CD4-positive, alpha-beta T cell treated with Interleukin-17A for 4 hours (primary cell): ENCODE measurements at regions not wholly inside any gene's neighbourhood (a gene's known extent, or its start where the extent isn't known, plus 50 kb on each side); places are given as distances from the start of the nearest gene placed in this dataset.
"Not testable (repeated sequence)": the region's sequence is repeated elsewhere in the genome, so short reads cannot be mapped to it uniquely, and the experiment has no call there.

ENCODE experiments used
- DNase-seq: peaks from one replicate; pipeline ENCODE4 v3.0.0-alpha.2; 2020; ENCODE audit warnings: mixed read lengths

DNA sequence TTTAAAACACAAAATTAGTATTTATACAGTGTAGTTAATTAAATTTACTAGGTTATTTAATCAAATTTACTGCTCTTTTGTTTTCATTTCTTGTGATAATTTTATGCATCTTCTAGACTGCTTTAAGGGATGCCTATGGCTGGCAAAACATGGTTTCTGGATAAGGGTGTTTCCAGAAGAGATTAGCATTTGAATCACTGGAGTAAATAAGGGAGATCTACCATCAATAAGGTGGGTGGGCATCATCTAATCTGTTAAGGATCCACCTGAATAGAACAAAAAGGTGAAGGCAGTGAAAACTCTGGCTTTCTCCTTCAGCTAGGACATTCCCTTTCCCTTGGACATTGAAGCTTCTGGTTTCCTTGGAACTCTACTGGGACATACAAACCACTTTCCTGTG is 146.2 kb upstream of the LAMA2 start:
- DNase-seq = no peak

DNA sequence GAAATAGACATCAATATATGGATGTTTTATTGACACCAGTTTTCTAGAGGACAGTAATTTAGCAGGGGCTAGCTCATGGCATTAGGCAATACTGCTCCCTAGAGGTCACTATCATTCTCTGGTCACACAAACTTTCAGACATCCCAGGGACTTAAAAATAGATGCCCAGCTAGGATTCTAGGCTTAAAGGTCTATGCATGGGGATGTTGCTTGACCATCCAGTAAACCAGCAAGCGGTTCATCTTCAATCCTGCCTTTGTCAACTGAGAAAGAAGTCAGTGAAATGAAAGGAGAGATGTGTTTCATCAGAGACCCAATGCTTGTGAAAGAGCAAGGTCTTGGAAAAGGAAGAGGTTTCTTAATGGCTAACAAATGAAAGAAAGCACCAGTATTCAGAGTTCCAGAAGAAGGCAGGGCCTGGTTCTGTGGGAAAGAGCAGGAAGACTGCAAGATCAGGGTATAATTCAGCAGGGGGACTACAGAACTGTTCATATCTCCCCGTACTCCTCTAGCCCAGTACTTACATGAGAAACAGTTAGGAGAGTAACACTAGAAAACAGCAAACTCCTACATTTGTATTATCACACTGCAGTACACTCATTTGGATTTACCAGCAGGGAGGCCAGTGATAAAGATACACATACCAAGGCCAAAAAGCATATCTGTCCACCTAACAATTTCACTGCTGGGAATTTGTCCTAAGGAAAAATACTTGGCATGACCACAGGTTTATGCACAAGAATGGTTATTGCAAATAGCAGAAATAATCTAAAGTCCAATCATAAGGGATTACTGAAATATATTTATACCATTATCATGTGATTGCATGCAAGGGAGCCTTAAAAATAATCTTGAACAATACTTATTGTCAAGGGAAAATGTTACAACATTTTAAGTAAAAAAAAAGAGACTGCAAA is 151.4 kb upstream of the LAMA2 start:
- no peak for DNase-seq

DNA sequence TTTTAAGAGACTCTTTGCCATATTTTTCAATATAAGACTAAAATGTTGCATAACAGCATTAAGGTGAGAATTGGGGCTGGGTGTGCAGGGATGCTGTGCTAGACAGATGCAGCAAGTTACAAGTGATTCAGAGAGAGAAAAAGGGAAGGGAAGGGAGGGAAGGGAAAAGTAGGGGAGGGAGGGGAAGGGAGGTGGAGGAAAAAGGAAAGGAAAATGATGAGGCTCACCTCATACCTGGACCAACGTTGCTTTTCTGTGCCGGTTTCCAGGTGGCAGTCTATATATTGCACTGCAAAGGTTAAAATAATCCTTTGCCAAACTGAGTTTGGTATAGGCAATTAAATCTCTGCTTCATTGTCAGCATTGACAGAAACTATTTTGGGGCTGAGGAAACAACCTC is 155.4 kb upstream of the LAMA2 start:
- no peak for DNase-seq

DNA sequence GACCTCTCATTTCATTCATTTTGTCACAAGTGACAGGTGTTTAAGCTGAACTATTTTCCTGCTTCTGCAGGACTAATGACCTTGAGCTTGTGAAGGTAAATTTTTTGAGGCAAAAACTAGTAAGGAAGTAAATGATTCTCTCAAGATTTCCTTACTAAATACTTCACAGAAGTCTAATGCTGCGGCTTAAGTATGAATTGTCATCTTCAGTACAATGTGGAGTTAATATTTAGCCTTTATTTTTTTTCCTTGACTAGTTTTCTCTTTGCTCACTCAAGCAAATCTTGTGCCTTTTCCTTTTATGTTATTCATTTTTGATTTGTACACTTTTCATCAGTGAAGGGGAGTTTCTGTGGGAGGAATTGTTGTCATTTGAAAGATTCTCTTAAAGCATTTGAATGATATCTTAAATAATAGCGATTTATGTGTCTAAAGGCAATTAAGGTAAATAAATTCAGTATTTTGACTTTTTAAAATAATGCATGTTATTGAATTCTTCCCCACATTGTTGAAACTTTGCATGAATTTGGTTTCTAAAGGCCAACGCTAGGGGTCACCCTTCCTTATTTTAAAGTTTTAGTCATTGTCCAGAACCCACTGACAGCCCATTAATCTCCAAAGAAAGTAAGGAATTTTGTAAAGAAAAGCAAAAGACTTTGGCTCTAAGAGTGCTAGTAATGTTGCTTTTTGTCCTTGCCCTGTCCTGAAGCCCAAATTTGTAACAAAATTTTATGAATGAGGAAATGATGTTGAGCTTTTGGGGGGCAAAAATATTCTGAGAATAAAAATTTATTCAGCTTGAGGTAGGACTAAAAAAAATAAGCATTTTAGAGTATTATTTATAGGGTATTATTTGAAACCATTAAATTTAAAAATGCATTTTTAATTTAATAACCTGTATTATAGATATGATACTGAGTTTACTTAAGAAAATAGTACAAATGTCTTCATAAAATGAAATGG is 157.4 kb upstream of the LAMA2 start:
- DNase-seq = peak; percentile 21

DNA sequence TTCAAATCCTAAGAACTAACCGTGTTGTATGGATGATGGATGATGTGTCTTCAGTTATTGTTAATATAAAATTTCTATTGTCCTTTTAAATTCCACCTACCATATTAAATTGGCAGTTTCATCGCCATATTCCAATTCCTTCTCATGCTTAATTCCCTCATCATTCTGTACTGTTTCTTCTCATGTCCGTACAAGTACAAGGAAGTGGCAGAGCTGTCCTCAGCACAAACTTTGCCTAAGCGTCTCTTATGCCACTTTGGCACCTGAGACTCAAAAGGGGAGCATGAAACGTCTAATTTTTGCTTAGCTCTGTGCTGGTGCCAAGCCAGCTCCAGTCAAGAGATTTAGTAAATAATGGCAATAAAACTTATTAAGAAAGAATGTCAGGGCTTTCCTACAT is 158.2 kb upstream of the LAMA2 start:
- no peak for DNase-seq

DNA sequence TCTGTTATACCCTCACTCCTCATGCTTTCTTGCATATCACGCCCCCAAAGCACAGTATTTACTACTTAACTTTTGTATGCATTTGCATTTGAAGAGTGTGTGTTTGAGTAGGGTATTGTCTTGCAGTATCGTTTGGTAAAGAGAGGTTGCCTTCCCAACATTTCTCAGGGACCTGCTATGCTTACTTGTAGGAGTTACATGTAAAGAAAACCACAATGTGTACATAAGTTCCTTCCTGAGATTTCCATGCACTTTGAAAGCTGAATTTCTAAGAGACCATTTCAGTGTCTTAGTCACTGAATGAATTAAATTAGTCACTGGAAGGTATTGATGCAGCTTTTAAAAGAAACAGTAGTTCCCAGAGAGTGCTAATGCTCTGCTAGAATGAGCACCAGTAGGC is 159.3 kb upstream of the LAMA2 start:
- no peak for DNase-seq

DNA sequence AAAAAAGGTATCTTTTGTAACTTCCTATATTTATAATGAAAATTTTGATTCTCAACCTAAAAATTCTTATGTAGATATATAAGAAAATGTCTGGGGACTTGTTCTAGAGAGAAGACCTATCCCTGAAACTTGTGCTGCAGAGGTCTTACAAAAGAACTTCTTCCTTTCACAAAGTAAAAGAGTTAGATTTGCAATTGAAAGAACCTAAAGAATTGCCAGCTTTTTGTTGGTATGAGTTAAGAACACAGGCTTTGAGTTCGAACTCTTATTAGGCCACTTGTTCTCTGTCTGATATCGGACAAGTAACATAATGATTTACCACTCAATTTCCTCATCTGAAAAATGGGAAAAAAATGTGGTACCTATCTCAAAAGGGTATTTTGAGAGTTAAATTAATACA is 162.0 kb upstream of the LAMA2 start:
- no peak for DNase-seq

DNA sequence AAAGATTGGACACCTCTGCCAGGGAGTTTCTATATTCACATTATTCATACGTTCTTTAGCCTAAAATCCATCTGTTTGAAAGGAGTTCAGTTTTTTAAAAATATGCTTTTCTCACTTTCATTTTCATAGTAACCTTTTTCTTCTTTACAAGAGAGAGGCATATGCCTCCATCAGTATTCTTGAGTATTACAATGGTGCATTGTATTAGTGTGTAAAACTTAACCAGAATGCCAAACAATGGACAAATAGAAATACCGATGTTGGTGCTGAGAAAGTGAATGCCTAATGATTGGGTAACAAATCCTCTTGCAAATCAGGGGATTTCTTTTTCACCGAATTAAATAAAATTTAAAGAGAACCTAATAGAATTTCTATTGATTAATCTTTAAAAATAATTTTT is 163.2 kb upstream of the LAMA2 start:
- no peak for DNase-seq

DNA sequence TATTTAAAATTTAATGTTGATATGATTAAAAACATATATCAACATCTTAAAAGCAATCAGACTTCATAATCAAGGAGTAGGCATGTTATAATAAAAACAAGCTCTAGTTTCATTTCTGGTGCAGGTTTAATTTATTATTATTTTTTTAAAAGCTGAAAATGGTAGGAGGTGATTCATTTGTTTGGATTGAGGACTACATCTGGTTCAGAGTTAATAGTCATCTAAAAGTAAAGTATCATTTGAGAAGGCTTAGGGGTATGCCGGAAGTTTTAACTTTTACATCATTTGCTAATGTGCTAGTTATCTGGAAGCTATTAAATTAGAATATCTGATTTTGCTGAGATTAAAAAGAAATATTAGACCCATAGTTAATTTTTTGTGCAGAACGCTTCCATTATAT is 169.5 kb upstream of the LAMA2 start:
- DNase-seq = no peak

DNA sequence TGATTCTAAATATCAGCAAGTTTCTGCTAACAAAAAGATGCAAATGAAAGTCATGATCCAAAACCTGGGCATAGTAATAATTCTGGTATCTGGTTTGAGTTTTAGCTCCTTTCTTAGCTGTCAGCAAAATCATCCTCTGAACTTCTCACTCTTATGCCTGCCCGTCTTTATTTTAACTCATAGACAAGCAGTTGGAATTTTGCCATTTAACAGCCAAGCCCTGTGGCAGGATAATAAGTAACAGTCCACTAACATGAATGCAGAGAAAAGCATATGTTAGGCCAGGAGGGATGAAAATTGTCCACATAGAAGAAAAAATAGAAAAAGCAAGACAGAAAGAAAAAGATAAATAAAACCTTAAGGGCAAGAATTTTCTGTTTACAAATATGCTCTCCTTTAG is 170.0 kb upstream of the LAMA2 start:
- DNase-seq = no peak

DNA sequence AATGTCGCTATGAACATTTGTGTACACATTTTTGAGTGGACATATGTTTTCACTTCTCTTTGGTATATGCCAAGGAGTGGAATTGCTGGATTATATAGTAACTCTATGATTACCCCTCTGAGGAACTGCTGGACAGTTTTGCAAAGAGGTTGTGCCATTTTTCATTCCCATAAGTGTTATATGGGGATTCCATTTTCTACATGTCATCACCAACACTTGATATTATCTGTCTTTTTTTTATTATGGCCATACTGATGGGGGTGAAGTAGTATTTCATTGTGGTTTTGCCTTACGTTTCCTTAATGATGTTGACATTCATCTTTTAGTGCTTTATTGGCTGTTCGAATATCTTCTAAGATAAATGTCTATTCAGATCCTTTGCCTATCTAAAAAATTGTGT is 171.8 kb upstream of the LAMA2 start:
- DNase-seq = no peak

DNA sequence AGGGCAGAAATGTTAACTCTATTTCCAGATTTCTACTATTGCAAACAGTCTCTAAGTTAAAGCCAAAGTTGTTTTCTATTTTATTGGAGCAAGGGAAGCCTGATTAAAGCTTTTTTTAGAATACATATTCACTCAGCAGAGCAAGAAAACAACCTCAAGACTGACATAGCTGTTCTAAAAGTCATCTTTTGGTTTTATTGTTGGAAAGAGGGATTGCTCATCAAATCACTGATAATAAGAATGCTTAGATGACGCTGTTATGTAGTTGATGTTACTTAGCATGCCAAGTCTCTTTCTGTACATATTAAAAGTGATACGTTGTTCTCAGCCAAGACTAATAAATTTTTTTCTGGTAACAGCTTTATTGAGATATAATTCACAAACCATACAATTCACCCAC is 172.6 kb upstream of the LAMA2 start:
- no peak for DNase-seq

DNA sequence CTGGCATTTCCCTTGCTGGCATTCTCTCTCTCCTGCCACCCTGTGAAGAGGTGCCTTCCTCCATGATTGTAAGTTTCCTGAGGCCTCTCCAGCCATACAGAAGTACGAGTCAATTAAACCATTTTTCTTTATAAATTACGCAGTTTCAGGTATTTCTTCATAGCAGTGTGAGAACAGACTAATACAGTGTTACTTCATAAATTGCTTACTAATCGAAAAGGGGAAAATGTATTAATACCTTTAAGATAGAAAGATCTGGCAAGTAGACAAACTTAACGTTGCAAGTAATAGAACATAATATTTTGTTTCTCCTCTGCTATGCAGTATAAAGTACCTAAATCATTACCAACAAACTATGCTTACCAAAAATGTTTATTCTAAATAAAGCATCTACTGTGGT is 178.3 kb upstream of the LAMA2 start:
- DNase-seq = no peak

DNA sequence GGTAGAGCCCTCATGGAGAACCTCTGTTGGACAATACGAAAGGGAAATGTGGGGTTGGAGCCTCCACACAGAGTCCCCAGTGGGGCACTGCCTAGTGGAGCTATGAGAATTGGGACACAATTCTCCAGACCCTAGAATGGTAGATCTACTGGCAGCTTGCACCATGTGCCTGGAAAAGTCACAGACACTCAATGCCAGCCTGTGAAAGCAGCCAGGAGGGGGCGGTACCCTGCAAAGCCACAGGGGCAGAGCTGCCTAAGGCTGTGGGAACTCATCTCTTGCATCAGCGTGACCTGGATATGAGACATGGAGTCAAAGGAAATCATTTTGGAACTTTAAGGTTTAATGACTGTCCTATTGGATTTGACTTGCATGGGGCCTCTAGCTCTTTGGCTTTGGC is 179.1 kb upstream of the LAMA2 start:
- not testable (repeated sequence) for DNase-seq

DNA sequence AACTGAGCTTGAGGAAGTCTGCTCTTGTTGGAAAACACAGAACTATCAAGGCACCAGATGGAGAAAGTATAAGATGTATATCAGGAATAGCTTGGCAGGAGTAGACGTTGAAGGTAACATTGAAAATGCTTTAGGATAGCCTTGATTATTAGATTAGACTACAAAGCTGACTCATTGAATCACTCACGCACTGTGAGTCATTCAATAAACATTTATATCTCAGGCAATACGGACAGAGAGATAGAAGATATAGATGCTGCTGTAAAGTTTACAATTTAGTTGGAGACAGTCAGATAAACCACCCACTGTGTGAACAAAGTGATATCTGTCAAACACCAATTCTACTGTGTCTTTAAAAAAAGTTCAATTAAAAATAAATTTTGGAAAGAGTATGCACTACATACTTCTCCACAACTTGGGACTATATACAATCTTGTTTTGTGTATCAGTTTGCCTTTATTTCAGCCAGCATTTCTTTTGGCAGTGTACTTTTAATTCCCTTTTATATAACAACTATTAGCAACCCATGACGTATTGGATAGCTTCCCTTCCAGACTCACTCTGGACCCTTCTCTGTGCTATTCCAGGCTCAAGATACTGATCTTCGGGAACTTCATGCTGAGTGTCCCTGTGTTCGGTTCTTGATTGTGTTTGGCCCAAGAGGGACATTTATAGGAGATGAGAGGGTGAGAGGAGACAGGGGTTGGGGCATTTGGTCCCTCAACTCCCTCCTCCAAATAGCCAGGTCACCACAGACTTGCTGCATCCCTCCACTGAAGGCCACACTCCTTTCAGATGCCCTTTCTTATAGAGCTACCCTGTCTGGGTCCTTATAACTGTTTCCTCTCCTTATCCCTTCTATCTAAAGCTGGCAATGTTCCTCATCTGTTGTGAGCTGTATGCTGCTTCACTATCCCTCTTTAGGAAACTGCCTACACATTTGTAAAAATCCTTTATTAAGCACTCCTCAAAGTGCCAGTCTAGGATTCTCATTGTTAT is 176.6 kb upstream of the PTPRK start:
- no peak for DNase-seq

DNA sequence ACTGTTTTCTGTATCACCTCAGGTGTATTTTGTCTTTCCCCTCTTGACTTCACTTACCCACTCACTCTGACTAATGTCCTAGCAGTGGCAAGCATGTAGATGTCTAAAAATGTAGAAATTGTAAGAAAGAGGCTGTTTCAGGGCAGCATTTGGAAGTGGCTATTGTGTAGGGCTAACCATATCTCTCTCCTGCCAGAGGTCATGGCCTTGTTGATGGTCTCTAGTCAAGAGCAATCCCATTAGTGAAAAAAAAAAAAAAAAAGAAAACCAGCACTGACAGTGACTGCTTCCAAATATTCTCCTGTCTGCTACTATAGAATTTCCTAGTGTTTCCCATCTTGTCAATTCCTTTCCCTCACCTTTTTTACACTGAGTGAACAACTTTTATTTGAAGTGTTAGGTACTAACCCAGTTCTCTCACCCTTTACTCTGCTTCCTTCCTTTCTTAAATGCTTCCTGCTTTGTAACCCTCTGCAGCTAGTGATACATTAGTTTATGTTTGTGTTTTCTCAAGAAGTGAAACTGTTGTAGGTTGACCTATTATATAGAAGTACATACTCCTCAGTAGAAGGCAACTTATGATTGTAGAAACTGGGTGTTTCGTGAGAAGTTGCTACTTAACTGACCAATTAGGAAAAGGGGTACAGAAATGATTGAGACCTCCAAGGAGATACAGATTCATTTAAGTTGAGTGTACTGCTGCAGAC is 174.1 kb upstream of the PTPRK start:
- no peak for DNase-seq

DNA sequence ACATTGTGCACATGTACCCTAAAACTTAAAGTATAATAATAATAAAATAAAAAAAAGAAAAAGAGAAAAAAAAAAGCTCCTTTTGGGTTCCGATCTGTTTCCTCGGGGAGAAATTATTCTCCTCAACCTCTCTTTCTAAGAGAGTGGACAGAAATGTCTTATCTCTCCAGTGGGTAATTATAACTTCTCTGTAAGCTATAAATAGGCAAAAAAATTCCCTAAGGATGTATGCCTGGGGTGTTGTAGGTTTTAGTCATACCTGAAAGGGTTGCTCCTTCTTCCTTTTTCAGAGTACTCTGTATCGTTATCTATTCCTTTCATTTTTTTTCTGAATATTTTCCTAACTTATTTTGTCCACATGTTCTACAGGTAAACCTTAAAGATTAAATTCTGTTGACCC is 169.7 kb upstream of the PTPRK start:
- no peak for DNase-seq

DNA sequence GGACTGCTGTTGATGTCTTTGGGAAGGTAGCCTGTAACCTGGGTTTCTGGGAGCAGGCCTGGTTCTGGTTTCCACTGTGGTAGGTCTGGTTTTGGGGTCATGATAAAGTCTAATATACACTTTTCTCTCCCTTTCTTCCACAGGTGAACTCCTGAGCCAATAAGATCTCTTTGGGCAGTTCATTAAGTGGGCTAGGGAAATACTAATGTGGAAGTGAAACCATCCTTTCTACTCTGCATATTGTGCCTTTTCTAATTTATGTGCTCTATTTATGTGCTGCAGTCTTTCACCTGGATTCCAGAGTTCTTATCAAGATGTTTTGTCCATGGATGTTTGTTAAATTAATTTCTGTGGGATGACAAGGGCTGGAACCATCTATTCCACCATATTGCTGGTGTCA is 165.7 kb upstream of the PTPRK start:
- DNase-seq = no peak

DNA sequence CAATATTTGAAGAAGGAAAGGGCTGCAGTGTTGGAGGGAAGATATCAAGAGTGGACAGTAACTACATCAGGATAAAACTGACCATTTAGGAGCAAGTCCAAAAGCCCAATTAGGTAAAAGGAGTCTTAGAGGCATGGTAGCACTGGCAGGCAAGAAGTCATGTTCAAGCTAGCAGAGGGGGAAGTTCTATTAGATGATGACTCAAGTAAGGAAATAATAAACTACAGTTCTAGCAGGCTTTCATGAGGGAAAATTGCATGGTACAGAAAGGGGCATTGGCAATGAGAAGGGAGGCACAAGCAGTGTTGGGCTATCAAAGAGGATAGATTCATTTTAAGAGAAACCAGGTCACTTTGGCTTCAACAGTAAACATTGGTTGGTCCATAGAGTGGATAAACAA is 156.1 kb upstream of the PTPRK start:
- DNase-seq = no peak

DNA sequence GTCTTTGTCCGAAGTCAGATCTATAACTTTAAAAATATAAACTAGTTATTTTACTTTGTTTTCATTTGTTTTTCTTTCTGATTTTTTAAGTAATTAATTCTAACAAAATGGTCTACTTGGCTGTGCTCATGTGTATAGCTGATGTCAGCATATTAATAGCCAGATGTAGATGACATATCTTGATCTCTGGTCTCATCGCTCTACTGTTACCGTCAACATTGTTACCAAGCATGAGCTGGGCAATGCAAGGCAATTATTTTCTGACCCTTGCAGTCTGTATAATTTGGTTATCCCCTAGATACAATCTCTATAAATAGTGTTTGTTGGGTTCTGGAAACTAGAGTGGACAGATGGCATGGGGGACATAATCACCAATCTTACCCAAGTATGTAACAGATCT is 151.6 kb upstream of the PTPRK start:
- DNase-seq = no peak

DNA sequence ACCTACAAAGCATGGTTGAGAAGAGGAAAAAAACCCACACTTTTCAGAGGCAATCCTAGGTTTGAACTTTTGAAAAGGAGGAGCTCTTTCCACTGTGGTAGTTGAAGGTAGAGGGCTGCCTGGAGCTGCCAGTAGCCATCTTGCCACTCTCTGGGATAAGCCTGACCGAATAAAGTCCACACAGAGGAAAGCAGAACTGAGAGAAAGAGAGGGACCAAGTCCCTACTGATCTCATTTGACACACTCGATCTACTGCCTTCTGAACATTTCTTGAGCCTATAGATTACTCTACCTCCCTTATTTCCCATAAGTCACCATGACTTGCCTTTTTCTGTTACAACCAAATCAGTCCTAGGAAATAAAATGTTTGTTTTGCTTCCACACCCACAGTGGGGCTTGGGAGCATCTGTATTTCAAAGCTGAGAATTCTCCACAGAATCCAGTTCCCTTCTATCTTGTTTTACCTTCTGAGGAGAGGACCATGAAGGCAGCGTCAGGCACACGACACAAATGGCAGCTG is 147.0 kb upstream of the PTPRK start:
- DNase-seq = no peak

DNA sequence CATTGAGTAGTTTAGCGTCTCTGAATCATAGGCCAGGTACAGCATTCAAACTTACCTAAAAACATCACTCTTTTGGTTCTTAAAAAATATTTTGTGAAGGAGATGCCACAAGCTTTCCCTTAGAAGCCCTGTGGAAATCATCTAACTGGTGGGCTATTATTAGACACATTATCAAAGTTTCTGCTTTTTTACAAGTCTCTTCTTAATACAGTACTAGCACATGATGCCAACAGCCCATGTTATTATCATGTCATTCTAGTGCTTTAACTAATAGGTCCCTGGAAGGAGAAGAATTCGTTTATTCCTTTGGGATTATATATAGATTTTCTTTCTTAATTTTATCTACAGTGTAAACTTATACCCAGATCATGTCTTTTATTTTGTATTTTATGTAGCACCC is 146.0 kb upstream of the PTPRK start:
- no peak for DNase-seq
